Effector memory CD4-positive, alpha-beta T cell (primary cell): ENCODE measurements at regions not wholly inside any gene's neighbourhood (a gene's known extent, or its start where the extent isn't known, plus 50 kb on each side); places are given as distances from the start of the nearest gene placed in this dataset.

Experiments used
- DNase-seq, 3 donors: peaks; one replicate each; pipeline ENCODE4 v3.0.0-alpha.2; 2020
- H3K27ac ChIP-seq: 2 replicates; pipeline ENCODE4 v1.7.0; 2013; ENCODE audit warnings: mild to moderate bottlenecking, low read length, moderate library complexity; ENCODE audit not compliant: insufficient read depth, poor library complexity, severe bottlenecking
- H3K27me3 ChIP-seq: replicated peaks from 2 replicates; pipeline ENCODE4 v1.7.0; 2013; ENCODE audit warnings: mild to moderate bottlenecking, low read length; ENCODE audit not compliant: insufficient read depth, control insufficient read depth, poor library complexity, severe bottlenecking
- H3K36me3 ChIP-seq: 2 replicates; pipeline ENCODE4 v1.7.0; 2013; ENCODE audit warnings: mild to moderate bottlenecking, low read length, moderate library complexity; ENCODE audit not compliant: control insufficient read depth, insufficient read depth
- H3K4me1 ChIP-seq: 2 replicates; pipeline ENCODE4 v1.7.0; 2013; ENCODE audit warnings: low read length, mild to moderate bottlenecking; ENCODE audit not compliant: control insufficient read depth, insufficient read depth, poor library complexity, severe bottlenecking
- H3K4me3 ChIP-seq: 2 replicates; pipeline ENCODE4 v1.7.0; 2013; ENCODE audit warnings: low read length, low read depth, mild to moderate bottlenecking; ENCODE audit not compliant: insufficient read depth, poor library complexity, severe bottlenecking
- H3K9me3 ChIP-seq: 2 replicates; pipeline ENCODE4 v1.7.0; 2013; ENCODE audit warnings: mild to moderate bottlenecking, low read length, moderate library complexity; ENCODE audit not compliant: control insufficient read depth

DNA sequence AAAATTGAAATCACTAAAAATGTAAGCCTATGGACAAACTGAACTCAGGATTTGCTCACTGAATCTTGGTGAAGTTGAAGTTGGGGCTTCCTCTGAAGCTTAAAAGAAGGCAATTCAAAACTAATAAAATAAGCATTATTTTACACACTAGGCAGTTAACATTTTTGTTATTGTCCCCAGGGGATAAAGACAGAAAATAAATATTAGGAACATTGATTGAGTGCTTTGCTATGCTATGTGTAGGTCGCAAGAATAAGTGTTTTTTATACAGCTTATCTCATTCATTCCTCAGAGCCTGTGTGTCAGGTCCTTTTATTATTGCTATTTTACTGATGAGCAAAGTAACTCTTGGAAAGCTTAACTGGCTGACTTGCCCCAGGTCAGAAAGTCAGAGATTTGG is 82.2 kb downstream of the ZNF608 start:
- no peak for DNase-seq
- H3K9me3 ChIP-seq, result no peaks in the 10 kb centered on the region
- no peak overlapping the region for H3K27ac ChIP-seq
- H3K27me3 ChIP-seq, result no peaks in the 10 kb centered on the region
- H3K4me3 ChIP-seq, result no peak overlapping the region
- no peaks in the 10 kb centered on the region for H3K36me3 ChIP-seq
- H3K4me1 ChIP-seq, result no peaks in the 10 kb centered on the region

GRCh38 chr5:124663101-124663506 is 83.3 kb downstream of the ZNF608 start:
- H3K27me3 ChIP-seq, result no peaks in the 10 kb centered on the region
- H3K9me3 ChIP-seq, result no peaks in the 10 kb centered on the region
- H3K4me3 ChIP-seq, result no peak overlapping the region
- H3K27ac ChIP-seq, result no peak overlapping the region
- no peaks in the 10 kb centered on the region for H3K4me1 ChIP-seq
- DNase-seq, result no peak
- no peaks in the 10 kb centered on the region for H3K36me3 ChIP-seq

DNA sequence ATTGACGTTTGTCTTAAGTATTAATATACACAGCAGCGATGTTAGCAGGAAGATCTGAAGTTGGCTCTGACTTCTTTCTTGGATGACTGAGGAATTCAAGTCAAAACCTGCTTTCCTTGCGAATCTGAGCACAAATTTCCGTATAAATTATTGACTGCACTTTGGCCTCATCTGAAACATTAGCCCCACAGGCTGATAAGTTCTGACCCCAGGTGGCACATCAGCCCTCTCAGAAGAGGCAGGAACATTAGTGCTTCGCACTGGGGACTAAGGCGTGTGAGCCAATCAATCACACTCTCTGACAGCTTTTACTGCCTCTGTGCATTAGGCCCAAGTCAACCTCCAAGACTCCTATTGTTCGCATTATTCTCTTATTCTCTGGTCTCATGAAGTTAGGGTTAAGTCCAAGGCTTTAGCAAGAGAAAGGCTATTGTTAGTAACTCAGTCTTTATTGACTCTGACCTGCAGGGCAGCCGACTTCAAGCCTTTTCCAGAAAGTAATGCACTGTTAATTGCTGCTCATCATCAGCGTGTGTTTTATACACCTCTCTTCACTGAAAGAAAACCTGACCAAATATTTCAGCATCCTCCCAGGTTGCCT is 84.2 kb downstream of the ZNF608 start:
- H3K4me3 ChIP-seq, result no peak overlapping the region
- no peaks in the 10 kb centered on the region for H3K36me3 ChIP-seq
- H3K9me3 ChIP-seq, result no peaks in the 10 kb centered on the region
- H3K27me3 ChIP-seq, result no peaks in the 10 kb centered on the region
- DNase-seq, result no peak
- no peaks in the 10 kb centered on the region for H3K4me1 ChIP-seq
- no peak overlapping the region for H3K27ac ChIP-seq

DNA sequence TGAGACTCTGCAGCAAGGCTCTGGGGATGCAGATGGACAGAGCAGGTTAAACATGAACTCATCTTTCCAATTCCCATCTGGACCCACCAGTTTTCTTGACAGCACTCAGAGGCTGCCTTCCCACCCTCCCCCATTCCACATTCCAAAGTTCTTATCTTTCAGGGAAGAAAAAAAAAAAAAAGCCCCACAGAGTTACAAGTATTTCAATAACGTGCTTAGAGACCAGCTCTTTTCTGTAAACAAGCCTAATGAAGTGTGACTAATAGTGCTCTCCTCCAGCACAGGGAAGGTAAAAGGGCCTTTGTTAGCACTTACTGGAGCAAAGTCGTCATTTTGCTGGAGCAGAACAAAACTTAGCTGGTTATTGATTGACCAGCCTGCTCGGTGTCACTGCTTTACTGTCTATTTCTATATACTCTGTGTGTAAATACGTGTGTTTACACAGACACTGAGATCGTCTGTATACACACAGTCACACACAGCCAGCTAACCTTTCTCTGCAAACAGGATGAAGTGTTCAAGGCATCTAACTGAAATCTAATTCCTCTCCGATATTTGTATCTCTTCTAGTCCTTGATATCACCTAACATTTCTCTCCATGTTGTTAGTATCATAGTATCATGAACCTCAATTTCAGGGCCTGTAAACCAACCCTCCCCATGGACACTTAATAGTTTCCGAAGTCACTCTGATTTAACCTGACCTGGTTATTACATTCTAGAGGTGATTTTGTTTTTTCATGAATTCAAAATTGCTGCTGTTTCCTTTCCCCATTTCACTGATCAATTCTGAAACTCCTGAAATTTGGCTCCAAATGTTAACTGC is 84.9 kb downstream of the ZNF608 start:
- H3K36me3 ChIP-seq, result no peaks in the 10 kb centered on the region
- H3K27me3 ChIP-seq, result no peaks in the 10 kb centered on the region
- no peak overlapping the region for H3K4me3 ChIP-seq
- no peaks in the 10 kb centered on the region for H3K4me1 ChIP-seq
- no peak for DNase-seq
- no peak overlapping the region for H3K27ac ChIP-seq
- no peaks in the 10 kb centered on the region for H3K9me3 ChIP-seq

GRCh38 chr5:124660229-124661093 is 86.0 kb downstream of the ZNF608 start:
- no peak for DNase-seq
- Histone ChIP-seq H3K27me3 (no peaks in the 10 kb centered on the region), H3K4me1 (no peaks in the 10 kb centered on the region), H3K4me3 (no peak overlapping the region), H3K36me3 (no peaks in the 10 kb centered on the region), H3K27ac (no peak overlapping the region), H3K9me3 (no peaks in the 10 kb centered on the region)

GRCh38 chr5:124659798-124660197 is 86.6 kb downstream of the ZNF608 start:
- Histone ChIP-seq H3K4me1 (no peaks in the 10 kb centered on the region), H3K9me3 (no peaks in the 10 kb centered on the region), H3K27me3 (no peaks in the 10 kb centered on the region), H3K36me3 (no peaks in the 10 kb centered on the region), H3K4me3 (no peak overlapping the region), H3K27ac (no peak overlapping the region)
- no peak for DNase-seq

GRCh38 chr5:124658867-124659557 is 87.4 kb downstream of the ZNF608 start:
- Histone ChIP-seq H3K36me3 (no peaks in the 10 kb centered on the region), H3K27ac (no peak overlapping the region), H3K9me3 (no peaks in the 10 kb centered on the region), H3K4me3 (no peak overlapping the region), H3K4me1 (no peaks in the 10 kb centered on the region), H3K27me3 (peaks cover 1% of the 10 kb centered on the region)
- no peak for DNase-seq

- no peaks in the 10 kb centered on the region for H3K4me1 ChIP-seq
- no peaks in the 10 kb centered on the region for H3K9me3 ChIP-seq
- no peak for DNase-seq
- H3K36me3 ChIP-seq, result no peaks in the 10 kb centered on the region
- peaks cover 11% of the 10 kb centered on the region for H3K27me3 ChIP-seq
- H3K4me3 ChIP-seq, result no peak overlapping the region
- H3K27ac ChIP-seq, result no peak overlapping the region
Observed at GRCh38 chr5:124655921-124656511, 90.4 kb downstream of the ZNF608 start.

GRCh38 chr5:124655251-124655917 is 91.1 kb downstream of the ZNF608 start:
- Histone ChIP-seq H3K27me3 (peaks cover 11% of the 10 kb centered on the region), H3K4me1 (peaks cover under 1% of the 10 kb centered on the region), H3K36me3 (no peaks in the 10 kb centered on the region), H3K27ac (no peak overlapping the region), H3K4me3 (no peak overlapping the region), H3K9me3 (no peaks in the 10 kb centered on the region)
- DNase-seq, result no peak
